Chondrocyte (in vitro differentiated cells): ENCODE measurements at regions not wholly inside any gene's neighbourhood (a gene's known extent, or its start where the extent isn't known, plus 50 kb on each side); places are given as distances from the start of the nearest gene placed in this dataset.

Experiments
- DNase-seq: peaks from one replicate; pipeline ENCODE4 v3.0.0; 2021; ENCODE audit warnings: mixed read lengths, low spot score
- H3K27ac Mint-ChIP-seq: one replicate; pipeline ENCODE4 v1.8.0; 2021; ENCODE audit warnings: mild to moderate bottlenecking, moderate library complexity, mixed read lengths; ENCODE audit not compliant: unreplicated experiment
- H3K27me3 Mint-ChIP-seq: 2 replicates; pipeline ENCODE4 v1.8.0; 2021; ENCODE audit warnings: low read depth, mixed read lengths
- H3K36me3 Mint-ChIP-seq: 2 replicates; pipeline ENCODE4 v1.8.0; 2021; ENCODE audit warnings: low read depth, mixed read lengths
- H3K4me1 Mint-ChIP-seq: 2 replicates; pipeline ENCODE4 v1.8.0; 2021; ENCODE audit warnings: low read depth, mild to moderate bottlenecking, mixed read lengths
- H3K4me3 Mint-ChIP-seq: one replicate; pipeline ENCODE4 v1.8.0; 2021; ENCODE audit warnings: mild to moderate bottlenecking, moderate library complexity, mixed read lengths; ENCODE audit not compliant: unreplicated experiment
- H3K9me3 Mint-ChIP-seq: 2 replicates; pipeline ENCODE4 v1.8.0; 2021; ENCODE audit warnings: low read depth, mixed read lengths
- TF ChIP-seq, protein P1 (sequence below): fragments of 200-600 bp; sonication (generic); IDR thresholded peaks from 2 replicates; pipeline ENCODE4 v1.5.0; 2021; ENCODE audit warnings: antibody characterized with exemption, mild to moderate bottlenecking, moderate library complexity

DNA sequence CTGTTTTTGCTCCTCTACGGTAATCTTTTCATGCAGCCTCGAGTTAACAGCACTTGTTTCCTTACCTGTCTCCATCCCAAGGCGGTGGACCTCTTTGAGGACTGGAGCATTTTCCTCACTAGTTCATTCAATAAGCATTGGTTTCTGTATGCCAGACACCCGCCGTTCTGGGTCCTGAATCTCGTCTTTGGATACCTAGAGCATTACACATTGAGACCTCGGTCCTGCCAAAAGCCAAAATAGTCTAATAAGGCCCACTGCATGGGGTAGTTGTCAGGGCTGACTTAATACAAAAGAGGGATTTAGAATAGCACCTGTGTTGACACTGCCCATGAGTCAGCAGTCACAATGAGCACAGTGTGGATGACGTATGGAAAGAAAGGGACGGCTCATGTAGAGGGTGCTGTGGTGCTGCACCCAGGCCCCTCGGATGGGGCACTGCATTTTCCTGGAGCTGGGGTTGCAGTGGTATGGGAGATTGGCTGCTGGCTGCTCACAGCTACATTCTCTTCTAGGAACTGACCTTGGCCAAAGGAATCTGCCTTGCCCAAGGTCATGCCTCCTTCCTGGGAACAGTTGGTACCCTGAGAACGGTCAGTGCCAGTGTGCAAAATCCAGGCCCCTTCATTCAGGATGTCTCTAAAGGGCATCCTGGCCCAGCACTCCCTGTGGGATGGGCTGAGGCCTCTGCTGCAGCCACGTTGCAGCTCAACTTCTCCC lies 126.9 kb upstream of the NCK2 start:
- Mint-ChIP-seq H3K4me1 (no peaks in the 10 kb centered on the region), H3K9me3 (no peaks in the 10 kb centered on the region), H3K27ac (no peak overlapping the region), H3K36me3 (peaks cover 1% of the 10 kb centered on the region), H3K27me3 (peaks cover 28% of the 10 kb centered on the region), H3K4me3 (no peak overlapping the region)
- DNase-seq = no peak
- TF ChIP-seq, protein P1, sequence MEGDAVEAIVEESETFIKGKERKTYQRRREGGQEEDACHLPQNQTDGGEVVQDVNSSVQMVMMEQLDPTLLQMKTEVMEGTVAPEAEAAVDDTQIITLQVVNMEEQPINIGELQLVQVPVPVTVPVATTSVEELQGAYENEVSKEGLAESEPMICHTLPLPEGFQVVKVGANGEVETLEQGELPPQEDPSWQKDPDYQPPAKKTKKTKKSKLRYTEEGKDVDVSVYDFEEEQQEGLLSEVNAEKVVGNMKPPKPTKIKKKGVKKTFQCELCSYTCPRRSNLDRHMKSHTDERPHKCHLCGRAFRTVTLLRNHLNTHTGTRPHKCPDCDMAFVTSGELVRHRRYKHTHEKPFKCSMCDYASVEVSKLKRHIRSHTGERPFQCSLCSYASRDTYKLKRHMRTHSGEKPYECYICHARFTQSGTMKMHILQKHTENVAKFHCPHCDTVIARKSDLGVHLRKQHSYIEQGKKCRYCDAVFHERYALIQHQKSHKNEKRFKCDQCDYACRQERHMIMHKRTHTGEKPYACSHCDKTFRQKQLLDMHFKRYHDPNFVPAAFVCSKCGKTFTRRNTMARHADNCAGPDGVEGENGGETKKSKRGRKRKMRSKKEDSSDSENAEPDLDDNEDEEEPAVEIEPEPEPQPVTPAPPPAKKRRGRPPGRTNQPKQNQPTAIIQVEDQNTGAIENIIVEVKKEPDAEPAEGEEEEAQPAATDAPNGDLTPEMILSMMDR = no peak

DNA sequence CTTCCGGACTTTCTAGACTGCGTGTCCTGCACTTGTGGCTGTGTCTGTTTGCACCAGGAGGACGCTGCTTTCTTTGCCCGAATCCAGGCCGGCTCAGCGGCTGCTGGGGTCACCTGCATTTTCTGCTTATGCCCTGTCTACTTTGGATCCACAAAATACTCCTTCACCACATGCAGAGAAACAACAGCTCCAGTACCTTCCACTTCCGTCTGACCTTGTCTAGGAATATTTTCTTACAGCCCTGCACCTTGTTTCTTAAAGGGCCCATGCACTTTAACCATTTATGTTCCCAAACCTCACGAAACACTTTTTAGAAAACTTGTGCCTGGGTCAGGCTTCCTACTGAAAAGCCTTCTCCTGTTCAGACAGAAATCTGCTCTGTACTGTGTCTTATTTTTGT lies 129.4 kb upstream of the NCK2 start:
- no peak overlapping the region for H3K4me3 Mint-ChIP-seq

DNA sequence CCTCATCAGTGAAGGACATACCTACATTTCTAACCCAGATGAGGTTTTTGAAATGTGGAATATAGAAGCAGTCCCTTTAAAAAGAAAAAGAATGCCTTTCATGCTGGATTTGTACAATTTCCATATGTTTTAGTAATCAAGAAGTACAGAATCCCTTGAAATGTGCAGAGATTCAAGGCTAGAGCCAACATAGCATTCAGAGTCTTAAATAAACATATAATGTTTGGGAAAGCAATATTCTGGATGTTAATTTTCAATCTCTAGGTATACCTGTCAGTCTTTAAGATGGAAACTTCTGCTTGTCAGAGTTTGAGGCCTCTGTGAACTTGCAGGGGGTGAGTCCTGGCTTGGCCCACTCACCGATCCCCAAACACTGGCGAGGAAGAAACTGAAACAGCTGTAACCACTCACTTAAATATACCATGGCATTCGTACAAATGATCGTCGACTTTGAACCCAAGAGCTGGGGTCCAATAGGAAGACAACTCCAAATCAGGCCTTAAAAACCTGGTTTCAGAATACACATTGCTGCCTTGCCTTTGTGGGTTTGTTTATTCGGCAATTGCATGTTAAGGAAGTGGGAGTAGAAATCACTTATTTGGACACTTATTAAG lies 132.8 kb upstream of the NCK2 start:
- DNase-seq = no peak
- H3K27me3 Mint-ChIP-seq = peaks cover 2% of the 10 kb centered on the region
- TF ChIP-seq, protein P1 = no peak
- H3K36me3 Mint-ChIP-seq = no peaks in the 10 kb centered on the region
- H3K27ac Mint-ChIP-seq = no peak overlapping the region
- peaks cover 6% of the 10 kb centered on the region for H3K4me1 Mint-ChIP-seq
- H3K4me3 Mint-ChIP-seq = no peak overlapping the region
- no peaks in the 10 kb centered on the region for H3K9me3 Mint-ChIP-seq

More for the DNA sequence above, 129.4 kb upstream of the NCK2 start:
- H3K27ac Mint-ChIP-seq = no peak overlapping the region
- TF ChIP-seq, protein P1 = no peak
- H3K36me3 Mint-ChIP-seq = peaks cover 1% of the 10 kb centered on the region
- no peak for DNase-seq
- peaks cover 6% of the 10 kb centered on the region for H3K4me1 Mint-ChIP-seq
- H3K27me3 Mint-ChIP-seq = peaks cover 11% of the 10 kb centered on the region
- H3K9me3 Mint-ChIP-seq = no peaks in the 10 kb centered on the region

DNA sequence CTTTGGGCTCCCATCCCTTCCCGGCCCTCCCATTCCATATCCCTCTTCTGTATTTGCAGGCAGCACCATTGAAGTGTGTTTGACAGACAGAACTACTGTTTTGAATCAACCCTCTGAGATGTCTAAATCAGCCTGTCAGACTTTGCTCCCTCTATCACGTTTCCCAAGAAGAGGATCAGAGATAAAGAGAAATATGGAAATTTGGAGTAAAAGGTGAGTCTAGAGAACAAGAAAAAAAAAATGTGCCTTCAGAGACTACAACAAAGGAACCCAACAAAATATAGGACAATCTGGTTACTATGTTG lies 133.4 kb upstream of the NCK2 start:
- Mint-ChIP-seq H3K9me3 (no peaks in the 10 kb centered on the region), H3K36me3 (no peaks in the 10 kb centered on the region), H3K27me3 (no peaks in the 10 kb centered on the region), H3K27ac (no peak overlapping the region), H3K4me3 (no peak overlapping the region), H3K4me1 (peaks cover 6% of the 10 kb centered on the region)
- no peak for DNase-seq
- TF ChIP-seq, protein P1 = no peak

DNA sequence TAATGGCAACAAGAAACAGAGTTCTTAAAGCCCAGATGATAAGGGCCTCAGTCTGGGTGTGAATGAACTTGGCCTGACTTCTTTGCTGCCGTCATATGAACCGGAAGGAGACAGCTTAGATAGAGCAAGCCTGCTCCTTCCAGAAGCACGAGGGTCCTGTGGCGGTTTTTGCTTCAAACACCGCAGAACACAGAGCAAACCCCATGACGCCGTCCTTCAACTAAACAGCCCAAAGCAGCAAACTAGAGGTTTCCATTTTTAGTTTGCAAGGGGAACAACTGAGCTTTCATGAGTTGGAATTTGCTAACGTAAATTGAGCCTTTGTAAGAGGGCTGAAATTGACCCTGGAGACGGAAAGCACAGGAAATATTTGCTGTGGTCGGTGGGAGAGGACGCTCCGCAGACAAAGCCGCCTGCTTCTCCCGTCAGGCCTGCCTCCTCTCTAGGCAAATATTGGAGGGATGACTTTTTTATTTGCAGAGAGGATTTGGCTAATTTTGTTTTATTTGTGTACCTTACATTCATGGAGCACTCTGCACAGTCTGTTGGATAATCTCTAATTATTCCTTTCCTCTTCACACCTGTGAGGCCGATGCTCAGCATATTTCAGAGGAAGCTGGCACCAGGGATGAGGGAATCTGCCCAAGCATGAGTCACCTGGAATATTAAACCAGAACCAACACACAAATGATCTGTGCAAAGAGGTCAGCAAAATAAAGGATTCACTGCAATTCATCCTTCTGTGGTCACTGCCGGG lies 134.0 kb upstream of the NCK2 start:
- no peaks in the 10 kb centered on the region for H3K36me3 Mint-ChIP-seq
- H3K4me1 Mint-ChIP-seq = peaks cover 6% of the 10 kb centered on the region
- no peak overlapping the region for H3K4me3 Mint-ChIP-seq
- no peak overlapping the region for H3K27ac Mint-ChIP-seq
- no peak for DNase-seq
- no peaks in the 10 kb centered on the region for H3K27me3 Mint-ChIP-seq
- TF ChIP-seq, protein P1 = no peak
- no peaks in the 10 kb centered on the region for H3K9me3 Mint-ChIP-seq
